ENCODE measurements at regions not wholly inside any gene's neighbourhood (a gene's known extent, or its start where the extent isn't known, plus 50 kb on each side); places are given as distances from the start of the nearest gene placed in this dataset.

- TF ChIP-seq CTCF (IDR thresholded peaks at IDR 0.05; ENCODE audit: control insufficient read depth, insufficient read depth, low read depth, low read length, missing control alignments), result no peak
- no peak for DNase-seq (ENCODE audit: low read depth)
- H3K4me3 ChIP-seq (ENCODE audit: control insufficient read depth, low read depth, low read length), result no peak overlapping the region
Observed at GRCh38 chr20:22008456-22008855, 303.0 kb downstream of the PAX1 start.

GRCh38 chr20:22006306-22006705 lies 300.8 kb downstream of the PAX1 start:
- H3K4me3 ChIP-seq (ENCODE audit: control insufficient read depth, low read depth, low read length), result no peak overlapping the region
- no peak for TF ChIP-seq CTCF (IDR thresholded peaks at IDR 0.05; ENCODE audit: control insufficient read depth, insufficient read depth, low read depth, low read length, missing control alignments)
- no peak for DNase-seq (ENCODE audit: low read depth)

GRCh38 chr20:22005535-22005934 lies 300.1 kb downstream of the PAX1 start:
- TF ChIP-seq CTCF (IDR thresholded peaks at IDR 0.05; ENCODE audit: control insufficient read depth, insufficient read depth, low read depth, low read length, missing control alignments), result no peak
- no peak overlapping the region for H3K4me3 ChIP-seq (ENCODE audit: control insufficient read depth, low read depth, low read length)
- DNase-seq (ENCODE audit: low read depth), result no peak

GRCh38 chr20:22004946-22005345 lies 299.5 kb downstream of the PAX1 start:
- no peak for TF ChIP-seq CTCF (IDR thresholded peaks at IDR 0.05; ENCODE audit: control insufficient read depth, insufficient read depth, low read depth, low read length, missing control alignments)

GRCh38 chr20:22003680-22004079 lies 298.2 kb downstream of the PAX1 start:
- no peak for TF ChIP-seq CTCF (IDR thresholded peaks at IDR 0.05; ENCODE audit: control insufficient read depth, insufficient read depth, low read depth, low read length, missing control alignments)
- no peak overlapping the region for H3K4me3 ChIP-seq (ENCODE audit: control insufficient read depth, low read depth, low read length)
- no peak for DNase-seq (ENCODE audit: low read depth)

More at GRCh38 chr20:22004946-22005345, 299.5 kb downstream of the PAX1 start:
- DNase-seq (ENCODE audit: low read depth), result no peak
- no peak overlapping the region for H3K4me3 ChIP-seq (ENCODE audit: control insufficient read depth, low read depth, low read length)

- no peak for DNase-seq (ENCODE audit: low read depth)
- no peak overlapping the region for H3K4me3 ChIP-seq (ENCODE audit: control insufficient read depth, low read depth, low read length)
- TF ChIP-seq CTCF (IDR thresholded peaks at IDR 0.05; ENCODE audit: control insufficient read depth, insufficient read depth, low read depth, low read length, missing control alignments), result no peak
Observed at GRCh38 chr20:22001886-22002285, 296.4 kb downstream of the PAX1 start.

GRCh38 chr20:21995461-21995860 lies 290.0 kb downstream of the PAX1 start:
- no peak for TF ChIP-seq CTCF (IDR thresholded peaks at IDR 0.05; ENCODE audit: control insufficient read depth, insufficient read depth, low read depth, low read length, missing control alignments)
- no peak for DNase-seq (ENCODE audit: low read depth)
- H3K4me3 ChIP-seq (ENCODE audit: control insufficient read depth, low read depth, low read length), result no peak overlapping the region
